Ectodermal cell (in vitro differentiated cells): ENCODE measurements at regions not wholly inside any gene's neighbourhood (a gene's known extent, or its start where the extent isn't known, plus 50 kb on each side); places are given as distances from the start of the nearest gene placed in this dataset.

Experiments
- H3K27ac ChIP-seq: 2 replicates; pipeline ENCODE4 v1.7.0; 2013; ENCODE audit warnings: mild to moderate bottlenecking, low read depth, low read length; ENCODE audit not compliant: insufficient read depth, poor library complexity, severe bottlenecking
- H3K27me3 ChIP-seq: 2 replicates; pipeline ENCODE4 v1.7.0; 2013; ENCODE audit warnings: mild to moderate bottlenecking, low read length; ENCODE audit not compliant: insufficient read depth, control insufficient read depth, poor library complexity, severe bottlenecking
- H3K36me3 ChIP-seq: one replicate; pipeline ENCODE4 v1.7.0; 2013; ENCODE audit warnings: low read length; ENCODE audit not compliant: control insufficient read depth, insufficient read depth
- H3K4me1 ChIP-seq: one replicate; pipeline ENCODE4 v1.7.0; 2013; ENCODE audit warnings: low read length; ENCODE audit not compliant: control insufficient read depth, insufficient read depth
- H3K4me3 ChIP-seq: 2 replicates; pipeline ENCODE4 v1.7.0; 2013; ENCODE audit warnings: low read depth, low read length, control low read depth; ENCODE audit not compliant: insufficient read depth
- H3K9me3 ChIP-seq: 2 replicates; pipeline ENCODE4 v1.7.0; 2013; ENCODE audit warnings: mild to moderate bottlenecking, low read length, moderate library complexity; ENCODE audit not compliant: control insufficient read depth
- WGBS, 2 experiments: methylation state at CpG; one replicate each; pipeline ENCODE4 v1.1.7; 2013; ENCODE audit warnings: missing lambda C conversion rate in 2 of 2; 5-methylcytosine and 5-hydroxymethylcytosine counted together

DNA sequence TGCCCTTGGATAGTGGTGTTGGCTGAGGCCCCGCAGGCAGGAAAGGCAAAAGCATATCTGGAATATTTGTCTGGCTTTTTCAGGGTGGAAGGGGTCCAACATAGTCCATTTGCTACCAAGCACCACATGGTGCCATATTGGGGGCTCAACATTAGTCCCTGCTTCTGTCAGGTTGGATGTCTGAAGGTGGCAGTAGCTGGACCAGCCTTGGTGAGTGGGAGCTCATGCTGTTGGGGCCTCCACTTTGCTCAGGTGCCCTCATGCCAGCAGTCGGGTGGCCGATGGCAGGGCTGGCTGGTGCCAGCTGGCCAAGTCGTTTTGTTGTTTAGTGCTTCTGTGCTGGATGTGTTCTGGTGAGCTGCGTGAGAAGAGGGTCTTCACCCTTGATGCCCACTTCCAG is 135.3 kb downstream of the PAPOLA start:
- Histone ChIP-seq H3K36me3 (no peaks in the 10 kb centered on the region), H3K9me3 (no peaks in the 10 kb centered on the region), H3K4me3 (no peak overlapping the region), H3K27ac (no peak overlapping the region), H3K27me3 (no peaks in the 10 kb centered on the region), H3K4me1 (no peaks in the 10 kb centered on the region)
- 91 to 94% methylated on average over 5 of the region's 5 CpGs for WGBS, 2 experiments

DNA sequence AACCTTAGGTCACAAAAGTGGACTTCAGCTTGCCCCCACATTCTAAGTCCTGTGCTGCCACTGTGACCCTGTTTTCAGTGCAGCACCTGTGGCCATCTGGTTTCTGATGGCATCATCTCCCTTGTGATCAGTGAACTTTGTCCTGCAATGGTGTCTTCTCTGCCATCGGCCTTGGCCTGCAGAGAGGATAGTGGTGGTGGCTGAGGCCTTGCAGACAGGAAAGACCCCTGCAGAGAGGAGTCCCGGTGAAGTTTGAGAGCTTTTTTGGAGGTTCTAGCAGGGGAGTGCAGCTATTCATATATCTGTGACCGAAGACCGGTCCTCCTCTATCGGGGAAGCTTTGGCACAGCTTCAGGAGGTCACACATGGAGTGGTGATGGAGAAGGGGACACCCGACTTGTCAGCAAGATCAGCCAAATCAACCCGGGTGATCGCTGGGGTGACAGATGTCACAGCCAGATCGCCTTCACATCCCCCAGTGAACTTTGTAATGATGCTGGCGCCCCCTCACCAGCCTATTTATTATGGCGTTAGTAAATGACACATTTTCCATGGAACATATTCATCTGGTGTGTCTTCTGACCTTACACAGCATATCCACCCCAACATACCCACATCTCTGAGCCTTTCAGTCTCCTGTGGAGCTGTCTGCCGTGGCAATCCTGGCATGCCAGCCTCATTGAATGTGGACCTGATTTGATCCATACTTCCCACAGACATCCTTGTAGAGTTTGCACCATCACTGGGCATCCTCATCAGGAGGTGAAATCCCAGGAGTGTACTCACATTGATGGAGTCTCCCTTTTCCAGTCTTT is 136.1 kb downstream of the PAPOLA start:
- no peaks in the 10 kb centered on the region for H3K36me3 ChIP-seq
- no peaks in the 10 kb centered on the region for H3K4me1 ChIP-seq
- H3K9me3 ChIP-seq = no peaks in the 10 kb centered on the region
- no peaks in the 10 kb centered on the region for H3K27me3 ChIP-seq
- 85 to 86% methylated on average over 12 of the region's 12 CpGs for WGBS, 2 experiments
- no peak overlapping the region for H3K4me3 ChIP-seq
- H3K27ac ChIP-seq = no peak overlapping the region

DNA sequence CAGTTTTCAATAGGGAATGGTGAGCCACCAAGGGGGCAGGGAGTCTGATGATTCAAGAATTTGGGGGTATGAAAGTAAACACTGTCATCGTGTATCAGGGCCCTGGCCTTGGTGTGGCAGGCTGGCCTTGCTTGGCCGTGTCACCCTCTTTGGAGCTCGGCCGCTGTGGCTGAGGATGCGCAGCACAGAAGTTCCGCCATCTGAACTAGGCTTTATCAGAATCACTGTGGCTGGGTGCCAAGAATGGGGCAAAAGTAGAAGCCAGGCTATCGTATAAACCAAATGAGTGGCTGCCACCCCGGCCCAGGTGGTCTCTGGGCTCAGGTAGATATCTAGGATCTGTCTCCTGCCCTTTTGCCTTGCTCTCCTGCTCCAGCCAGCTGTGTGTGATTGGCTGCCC is 137.4 kb downstream of the PAPOLA start:
- 95% methylated on average over 8 of the region's 8 CpGs for WGBS, 2 experiments

DNA sequence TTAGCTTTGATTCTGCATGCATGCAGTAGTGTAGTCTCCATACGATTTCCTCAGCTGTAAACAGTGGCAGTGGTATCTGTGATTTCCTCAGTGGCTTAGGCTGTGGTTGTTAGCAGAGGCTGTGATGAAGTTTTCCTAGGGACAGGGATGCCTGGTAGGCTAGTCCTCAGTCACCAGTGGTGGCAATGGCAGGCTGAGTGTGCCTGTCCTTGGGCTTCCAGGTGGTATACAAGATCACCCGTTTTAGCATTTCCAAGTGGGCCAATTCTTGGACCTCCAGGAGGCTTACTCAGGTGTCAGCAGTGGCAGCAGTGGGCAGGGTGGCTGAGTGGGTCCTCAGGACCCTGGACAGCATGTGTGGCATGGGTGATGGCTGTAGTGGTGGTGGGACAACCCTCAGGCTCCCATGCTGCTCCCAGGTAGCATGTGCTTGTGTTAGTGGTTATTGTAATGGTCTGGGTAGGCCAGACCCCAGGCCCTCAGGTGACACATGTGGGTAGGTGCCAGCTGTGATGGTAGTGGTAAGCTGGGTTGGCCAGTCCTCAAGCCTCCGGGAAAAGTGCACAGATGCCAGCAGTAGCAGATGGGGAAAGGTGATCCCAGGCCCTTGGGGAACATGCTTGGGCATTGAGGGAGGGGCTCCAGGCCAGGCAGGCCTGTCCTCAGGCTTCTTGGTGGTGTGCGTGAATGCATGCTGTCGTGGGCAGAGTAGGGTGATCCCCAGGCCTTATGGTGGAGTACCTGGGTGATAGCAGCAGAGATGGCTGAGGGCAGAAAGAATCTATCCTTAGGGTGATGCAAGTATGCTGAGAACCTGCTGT is 146.5 kb downstream of the PAPOLA start:
- Histone ChIP-seq H3K4me1 (no peaks in the 10 kb centered on the region), H3K27me3 (no peaks in the 10 kb centered on the region), H3K9me3 (no peaks in the 10 kb centered on the region), H3K36me3 (no peaks in the 10 kb centered on the region), H3K27ac (no peak overlapping the region), H3K4me3 (no peak overlapping the region)
- WGBS, 2 experiments = 93 to 94% methylated on average over 4 of the region's 5 CpGs

More for the DNA sequence above, 137.4 kb downstream of the PAPOLA start:
- H3K36me3 ChIP-seq = no peaks in the 10 kb centered on the region
- no peaks in the 10 kb centered on the region for H3K4me1 ChIP-seq
- no peaks in the 10 kb centered on the region for H3K27me3 ChIP-seq
- no peaks in the 10 kb centered on the region for H3K9me3 ChIP-seq
- no peak overlapping the region for H3K4me3 ChIP-seq
- no peak overlapping the region for H3K27ac ChIP-seq

DNA sequence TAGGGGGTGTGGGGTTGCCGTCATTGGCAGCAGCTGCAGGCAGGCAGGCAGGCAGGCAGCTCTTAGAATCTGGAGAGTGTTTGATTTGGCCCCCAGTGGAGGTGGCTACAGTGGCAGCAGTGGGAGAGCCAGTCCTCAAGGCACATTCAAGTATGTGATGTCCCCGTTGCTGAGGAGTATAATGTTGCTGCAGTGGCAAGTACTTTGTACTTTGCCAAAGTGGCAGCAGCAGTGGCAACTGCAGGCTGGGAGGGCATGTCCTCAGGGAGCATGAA is 147.1 kb downstream of the PAPOLA start:
- Histone ChIP-seq H3K27ac (no peak overlapping the region), H3K36me3 (no peaks in the 10 kb centered on the region), H3K4me3 (no peak overlapping the region), H3K9me3 (no peaks in the 10 kb centered on the region), H3K27me3 (no peaks in the 10 kb centered on the region), H3K4me1 (no peaks in the 10 kb centered on the region)
- 76 to 81% methylated on average over 2 of the region's 2 CpGs for WGBS, 2 experiments

DNA sequence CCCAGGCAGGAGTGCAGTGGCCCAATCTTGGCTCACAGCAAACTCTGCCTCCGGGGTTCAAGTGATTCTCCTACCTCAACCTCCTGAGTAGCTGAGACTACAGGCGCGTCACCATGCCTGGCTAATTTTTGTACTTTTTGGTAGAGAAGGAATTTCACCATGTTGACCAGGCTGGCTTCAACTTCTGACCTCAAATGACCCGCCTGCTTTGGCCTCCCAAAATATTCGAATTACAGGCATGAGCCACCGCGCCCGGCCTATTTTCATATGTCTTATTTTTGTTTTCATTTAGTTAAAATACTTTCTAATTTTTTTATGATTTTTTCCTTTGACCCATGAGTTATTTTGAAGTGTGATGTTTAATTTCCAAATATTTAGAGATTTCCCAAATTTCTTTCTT is 143.6 kb upstream of the VRK1 start:
- Histone ChIP-seq H3K27ac (no peak overlapping the region), H3K36me3 (no peaks in the 10 kb centered on the region), H3K27me3 (no peaks in the 10 kb centered on the region), H3K9me3 (no peaks in the 10 kb centered on the region), H3K4me3 (no peak overlapping the region), H3K4me1 (no peaks in the 10 kb centered on the region)
- WGBS, 2 experiments = 95 to 98% methylated on average over 5 to 8 of the region's 8 CpGs

DNA sequence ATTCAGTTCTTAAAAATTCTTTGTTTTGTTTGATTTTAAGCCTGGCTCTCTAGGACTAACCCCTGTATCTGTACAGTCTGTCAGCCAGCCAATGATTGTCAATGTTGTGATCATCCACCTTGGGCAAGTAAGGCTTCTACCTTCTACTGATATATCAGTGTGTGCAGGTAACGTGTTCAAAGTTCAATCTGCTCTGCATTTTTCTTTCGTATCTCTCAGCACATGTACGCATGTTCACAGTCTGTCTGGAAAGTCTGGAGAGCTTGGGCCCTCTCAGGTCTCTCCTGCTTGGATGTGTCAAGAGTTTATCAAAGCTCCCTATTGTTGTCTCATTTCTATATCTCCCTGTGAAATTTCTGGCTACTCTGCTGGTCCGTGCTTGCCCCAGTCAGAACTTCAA is 138.6 kb upstream of the VRK1 start:
- H3K27me3 ChIP-seq = no peaks in the 10 kb centered on the region
- H3K4me3 ChIP-seq = no peak overlapping the region
- H3K4me1 ChIP-seq = peaks cover 6% of the 10 kb centered on the region
- no peaks in the 10 kb centered on the region for H3K9me3 ChIP-seq
- 94 to 96% methylated on average over 4 of the region's 4 CpGs for WGBS, 2 experiments
- H3K36me3 ChIP-seq = no peaks in the 10 kb centered on the region
- H3K27ac ChIP-seq = no peak overlapping the region

DNA sequence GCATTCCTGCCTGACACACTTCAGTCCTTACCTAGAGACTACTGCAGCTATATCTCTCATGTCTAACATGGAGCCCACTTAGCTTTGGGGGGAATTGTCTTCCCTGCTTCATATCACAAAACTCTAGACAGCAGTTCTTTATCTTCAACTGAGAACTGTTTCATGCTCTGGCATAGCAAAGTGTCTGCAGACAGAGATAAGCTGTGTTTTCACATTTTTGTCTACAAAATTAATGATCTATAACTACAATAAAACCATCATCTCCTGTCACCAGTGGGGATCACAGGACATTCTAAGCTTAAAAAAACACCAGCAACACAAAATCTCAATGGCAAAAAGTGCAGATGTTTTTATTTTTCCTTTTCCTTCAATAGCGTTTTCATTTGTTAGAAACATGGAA is 137.1 kb upstream of the VRK1 start:
- Histone ChIP-seq H3K27ac (no peak overlapping the region), H3K27me3 (no peaks in the 10 kb centered on the region), H3K4me3 (no peak overlapping the region), H3K4me1 (peaks cover 6% of the 10 kb centered on the region), H3K36me3 (no peaks in the 10 kb centered on the region), H3K9me3 (no peaks in the 10 kb centered on the region)
- WGBS, 2 experiments = 88% methylated on average over 1 of the region's 1 CpG; no CpG with 5 or more reads in 1 of the 2 experiments

DNA sequence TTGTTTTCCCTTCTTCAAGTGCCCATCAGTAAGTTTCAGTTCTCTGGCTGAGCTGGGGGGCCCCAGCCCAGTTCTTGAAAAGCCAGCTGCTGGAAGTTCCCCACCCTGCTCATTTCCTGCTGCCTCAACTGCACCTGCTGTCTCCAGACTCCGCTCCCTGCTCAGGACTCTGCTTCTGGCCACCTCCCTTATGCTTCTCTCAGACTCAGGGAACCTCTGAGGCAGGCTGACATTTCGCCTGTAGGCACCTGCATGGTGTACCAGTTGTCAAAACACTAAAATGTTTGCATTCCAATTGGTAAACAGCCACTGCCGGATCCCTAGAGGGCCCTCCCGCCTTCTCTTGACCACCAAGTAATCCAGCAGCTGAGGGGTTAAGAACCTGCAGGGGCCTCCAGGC is 136.5 kb upstream of the VRK1 start:
- no peaks in the 10 kb centered on the region for H3K36me3 ChIP-seq
- H3K4me3 ChIP-seq = no peak overlapping the region

DNA sequence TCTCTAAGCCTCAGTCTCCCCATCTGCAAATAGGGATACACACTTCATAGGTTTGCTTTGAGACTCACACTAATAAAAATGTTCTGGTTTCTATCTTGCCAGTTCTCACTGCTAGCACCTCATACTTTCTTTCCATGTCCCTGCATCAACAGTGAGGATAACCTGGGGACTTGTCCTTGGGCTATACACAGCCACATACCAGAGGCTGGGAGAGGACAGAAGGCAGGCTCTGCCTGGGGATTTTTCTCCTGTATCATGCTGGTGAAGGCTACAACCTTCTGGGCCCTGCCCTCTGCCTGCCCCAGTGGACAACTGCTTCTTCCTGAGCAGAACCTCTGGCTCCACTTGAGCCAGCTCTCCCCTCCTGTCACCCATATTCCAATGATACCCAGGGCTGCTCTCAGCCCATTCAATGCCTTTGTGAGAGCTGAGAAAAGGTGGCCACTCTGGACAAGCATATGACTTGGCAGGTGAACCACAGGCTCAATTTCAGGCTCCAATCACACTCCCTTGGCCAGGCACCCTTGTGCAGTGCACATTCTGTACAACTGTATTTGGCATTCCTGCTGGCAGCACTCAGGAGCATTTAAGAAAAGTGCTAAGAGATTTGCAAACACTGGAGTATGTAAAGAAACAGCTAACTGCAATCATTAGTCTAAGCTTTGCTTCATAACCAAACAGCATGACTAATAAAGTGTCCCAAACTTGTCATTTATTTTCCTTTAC is 135.8 kb upstream of the VRK1 start:
- Histone ChIP-seq H3K36me3 (no peaks in the 10 kb centered on the region), H3K27me3 (no peaks in the 10 kb centered on the region), H3K4me1 (peaks cover 6% of the 10 kb centered on the region), H3K9me3 (no peaks in the 10 kb centered on the region), H3K27ac (no peak overlapping the region), H3K4me3 (no peak overlapping the region)

More for the DNA sequence above, 136.5 kb upstream of the VRK1 start:
- H3K27me3 ChIP-seq = no peaks in the 10 kb centered on the region
- no peak overlapping the region for H3K27ac ChIP-seq
- no peaks in the 10 kb centered on the region for H3K9me3 ChIP-seq
- peaks cover 6% of the 10 kb centered on the region for H3K4me1 ChIP-seq
- 59 to 61% methylated on average over 4 of the region's 4 CpGs for WGBS, 2 experiments
